GM21423 (cell line): ENCODE measurements at regions not wholly inside any gene's neighbourhood (a gene's known extent, or its start where the extent isn't known, plus 50 kb on each side); places are given as distances from the start of the nearest gene placed in this dataset.
"Not testable (repeated sequence)": the region's sequence is repeated elsewhere in the genome, so short reads cannot be mapped to it uniquely, and the experiment has no call there.

Experiments used
- ATAC-seq: cut with Tn5 transposase; IDR thresholded peaks from one replicate; pipeline ENCODE4 v1.9.1; 2021; ENCODE audit warnings: mild to moderate bottlenecking, moderate library complexity; ENCODE audit not compliant: unreplicated experiment

DNA sequence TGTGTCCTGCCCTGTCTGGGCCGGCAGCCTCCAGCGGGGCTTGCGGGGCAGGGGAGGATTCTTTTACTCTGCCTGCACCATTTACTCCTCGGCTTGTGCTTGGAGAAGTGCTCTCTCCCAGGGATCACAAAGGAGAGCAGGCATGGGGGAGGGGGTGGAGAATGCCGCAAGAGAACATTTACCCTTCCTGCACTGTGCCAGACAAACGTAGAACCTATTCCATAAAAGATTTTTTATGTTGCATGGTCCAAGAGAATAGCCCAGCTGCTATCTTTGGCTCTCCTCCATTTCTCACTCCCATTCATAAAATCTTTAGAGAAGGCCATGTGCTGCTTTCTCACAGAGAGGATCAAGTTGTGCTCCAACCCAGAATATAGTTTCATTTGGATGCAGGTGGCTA is 159.4 kb downstream of the SPTSSA start:
- ATAC-seq: no peak

GRCh38 chr14:34300882-34301734 is 160.9 kb downstream of the SPTSSA start:
- no peak for ATAC-seq

- ATAC-seq: no peak
These were observed 161.7 kb downstream of the SPTSSA start for GRCh38 chr14:34300330-34300729.

DNA sequence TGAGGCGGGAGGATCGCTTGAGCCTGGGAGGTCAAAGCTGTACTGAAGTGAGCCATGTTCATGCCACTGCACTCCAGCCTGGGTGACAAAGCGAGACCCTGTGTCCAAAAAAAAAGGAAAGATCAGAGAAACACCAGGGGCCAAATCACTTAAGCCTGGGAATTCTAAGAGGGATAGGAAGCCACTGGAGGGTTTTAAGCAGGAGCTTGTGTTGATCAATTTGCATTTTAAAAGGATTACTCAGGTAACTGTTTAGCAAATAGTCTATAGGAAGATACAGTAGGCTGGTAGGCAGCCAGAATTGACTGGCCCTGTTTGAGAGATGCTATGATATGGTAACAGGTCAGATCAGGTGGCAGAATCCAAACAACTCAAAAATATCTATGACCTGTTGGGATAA is 162.7 kb downstream of the SPTSSA start:
- no peak for ATAC-seq

DNA sequence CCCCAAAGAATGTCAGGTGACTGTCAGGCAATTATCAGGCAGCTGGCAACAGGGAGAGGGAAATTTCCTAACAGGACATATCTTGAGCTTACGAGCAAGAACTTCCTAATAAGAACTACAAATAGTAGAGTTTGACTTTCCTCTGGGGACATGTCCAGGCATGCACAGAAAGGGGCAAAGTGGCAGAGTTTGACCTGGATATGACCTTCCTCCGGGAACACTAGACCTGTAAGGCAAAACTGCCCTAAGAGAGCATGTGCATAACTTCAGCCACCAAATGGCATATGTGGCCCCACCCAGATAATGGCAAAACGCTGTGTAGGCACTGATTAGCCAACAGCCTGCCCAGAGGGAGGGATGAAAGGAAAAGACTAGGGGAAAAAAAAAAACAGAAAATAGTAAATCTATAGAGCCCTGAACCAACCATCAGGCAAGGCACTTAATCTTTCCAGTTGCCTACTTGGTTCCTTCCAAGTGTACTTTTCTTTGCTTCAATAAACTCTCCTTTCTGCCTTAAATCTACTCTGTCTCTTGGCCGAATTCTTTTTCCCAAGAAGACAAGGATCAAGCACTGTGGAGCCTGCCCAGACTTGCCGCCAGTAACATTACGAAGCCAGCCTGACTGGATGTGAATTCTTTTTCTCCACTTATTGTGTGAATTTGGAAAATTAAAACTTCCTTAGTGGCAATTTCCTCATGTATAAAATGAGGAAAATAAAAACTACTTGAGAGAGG is 164.1 kb downstream of the SPTSSA start:
- ATAC-seq: no peak

DNA sequence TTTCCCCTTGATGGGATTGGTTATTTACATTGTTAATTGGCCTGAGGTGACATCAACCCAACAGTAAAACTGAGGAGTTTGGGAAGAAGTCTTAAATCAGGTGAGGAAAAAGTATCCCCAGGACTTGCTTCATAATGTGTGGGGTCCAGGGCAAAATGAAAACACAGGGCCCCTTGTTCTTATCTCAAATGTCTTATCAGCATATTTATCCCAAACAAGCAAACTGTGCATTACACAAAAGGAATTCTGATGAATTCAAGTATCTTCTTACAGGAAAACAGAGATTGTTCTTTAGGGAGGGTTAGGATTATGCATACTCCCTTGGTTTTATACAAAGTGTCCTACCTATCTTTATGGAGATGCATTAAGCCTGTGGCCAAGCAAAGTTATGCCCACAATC is 178.4 kb downstream of the SPTSSA start:
- ATAC-seq: no peak

GRCh38 chr14:34277191-34277590 is 184.8 kb downstream of the SPTSSA start:
- no peak for ATAC-seq

GRCh38 chr14:34275530-34275929 is 186.5 kb downstream of the SPTSSA start:
- no peak for ATAC-seq

DNA sequence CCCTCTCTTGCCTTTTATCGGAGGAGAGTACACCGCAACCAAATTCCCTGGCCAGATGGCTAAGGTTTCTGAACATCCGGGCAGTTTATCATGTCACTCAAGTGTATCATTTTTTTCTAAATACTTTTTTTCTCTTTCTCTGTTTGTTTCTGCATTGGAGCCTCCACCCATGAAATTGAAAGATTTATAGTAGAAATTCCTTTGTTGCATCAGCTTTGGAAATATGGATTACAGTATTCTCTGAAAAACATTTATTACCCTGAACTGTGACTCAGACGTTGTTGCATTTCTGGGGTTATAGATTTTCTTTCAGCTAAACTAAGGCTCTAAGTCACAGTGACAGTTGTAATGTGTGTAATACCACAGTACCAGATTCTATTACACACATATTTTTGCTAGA is 187.0 kb downstream of the SPTSSA start:
- ATAC-seq: no peak

GRCh38 chr14:34273716-34274115 is 188.3 kb downstream of the SPTSSA start:
- not testable (repeated sequence) for ATAC-seq

DNA sequence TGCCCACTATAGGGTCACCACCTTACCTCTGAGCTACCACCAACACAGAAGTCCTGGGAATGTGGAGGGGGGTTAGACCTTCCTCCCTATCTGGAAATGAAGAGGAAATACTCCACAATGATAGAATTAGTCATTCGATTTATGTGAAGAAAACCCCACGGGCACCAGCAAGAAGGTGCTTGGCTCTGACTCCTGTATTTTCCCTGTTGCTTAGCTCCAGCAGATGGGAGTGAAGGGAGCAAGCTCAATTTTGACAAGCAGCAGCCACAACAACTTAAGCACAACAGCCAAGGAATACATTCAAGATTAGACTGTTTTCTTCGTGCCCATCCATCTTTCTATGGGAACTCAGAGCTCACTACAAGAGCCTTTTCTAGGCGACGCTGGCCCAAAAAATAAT is 191.7 kb downstream of the SPTSSA start:
- ATAC-seq: no peak

DNA sequence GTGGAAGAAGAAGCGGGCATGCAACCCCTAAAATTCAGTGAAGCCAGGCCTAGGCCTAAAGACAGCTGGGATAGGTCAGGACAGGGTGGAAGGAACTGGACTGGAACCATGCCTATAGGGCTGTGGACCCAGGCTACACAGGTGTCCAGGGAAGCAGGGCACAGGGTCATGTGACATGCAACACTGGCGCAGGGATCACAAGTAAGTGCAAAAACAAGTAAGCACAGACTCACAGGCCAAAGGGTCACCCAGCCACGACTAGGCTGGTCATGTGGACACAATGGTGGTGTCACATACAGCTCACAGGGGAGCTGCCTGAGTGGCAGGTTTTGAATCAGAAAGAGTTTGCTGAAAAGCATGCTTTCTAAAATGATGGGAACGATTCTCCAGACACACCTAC is 195.7 kb downstream of the SPTSSA start:
- no peak for ATAC-seq

DNA sequence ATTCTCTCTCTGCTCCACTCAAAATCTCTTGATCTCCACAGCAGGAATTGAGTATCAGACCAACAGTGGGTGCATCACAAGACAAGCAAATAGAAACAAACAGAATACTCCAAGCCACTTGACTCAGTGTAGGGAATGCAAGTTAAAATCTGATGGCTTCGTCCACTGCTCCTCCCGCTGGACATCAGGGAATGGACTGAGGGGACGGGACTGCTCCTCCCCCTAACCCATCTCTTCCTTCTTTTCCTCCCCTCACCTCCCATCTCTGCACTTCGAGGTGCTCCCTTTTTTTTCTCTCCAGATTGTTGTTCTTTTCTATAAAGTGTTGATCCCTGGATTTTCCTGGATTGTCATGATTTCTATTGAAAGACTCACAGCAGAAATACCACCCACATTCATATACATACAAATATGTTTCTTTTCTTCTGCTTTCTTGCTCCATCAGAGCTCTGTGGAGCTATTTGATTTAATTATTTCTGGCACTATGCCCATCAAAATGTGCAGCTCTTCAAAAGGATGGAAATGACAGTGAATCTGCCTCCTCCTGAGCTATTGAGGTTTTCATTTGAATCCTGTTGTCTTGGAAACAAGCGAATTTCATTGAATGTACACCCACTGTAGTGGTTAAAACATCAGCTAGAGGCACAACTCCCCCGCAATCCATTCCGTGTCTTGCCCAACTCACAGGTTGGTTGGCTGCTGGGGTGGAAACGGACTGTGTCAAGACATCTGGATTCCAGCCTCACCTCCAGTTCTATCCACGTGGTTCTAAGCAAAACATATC is 199.7 kb downstream of the SPTSSA start:
- ATAC-seq: no peak

- no peak for ATAC-seq
These were observed 202.0 kb downstream of the SPTSSA start for GRCh38 chr14:34259996-34260395.

GRCh38 chr14:34258318-34258717 is 203.7 kb downstream of the SPTSSA start:
- ATAC-seq: no peak

DNA sequence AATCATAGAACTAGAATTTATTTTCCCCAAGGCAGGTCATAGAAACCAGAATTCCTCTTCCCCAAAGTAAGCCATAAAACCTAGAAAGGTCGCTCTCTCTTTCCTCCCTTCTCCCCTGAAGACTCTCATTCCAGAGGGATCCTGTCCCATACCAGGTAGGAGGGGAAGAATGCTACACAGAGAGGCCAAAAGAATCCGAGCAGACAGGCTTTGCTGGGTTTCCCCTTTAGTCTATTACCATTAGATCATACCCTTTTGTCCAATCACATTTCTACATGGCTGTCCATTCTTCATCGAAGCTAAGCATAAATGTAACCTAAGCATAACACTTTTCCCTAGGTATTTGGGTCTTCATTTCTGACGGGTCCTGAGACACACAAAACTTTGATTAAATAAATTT is 204.5 kb downstream of the SPTSSA start:
- ATAC-seq: no peak

GRCh38 chr14:34256223-34256622 is 205.8 kb downstream of the SPTSSA start:
- no peak for ATAC-seq

- ATAC-seq: no peak
These were observed 207.5 kb downstream of the SPTSSA start for GRCh38 chr14:34254571-34254970.

DNA sequence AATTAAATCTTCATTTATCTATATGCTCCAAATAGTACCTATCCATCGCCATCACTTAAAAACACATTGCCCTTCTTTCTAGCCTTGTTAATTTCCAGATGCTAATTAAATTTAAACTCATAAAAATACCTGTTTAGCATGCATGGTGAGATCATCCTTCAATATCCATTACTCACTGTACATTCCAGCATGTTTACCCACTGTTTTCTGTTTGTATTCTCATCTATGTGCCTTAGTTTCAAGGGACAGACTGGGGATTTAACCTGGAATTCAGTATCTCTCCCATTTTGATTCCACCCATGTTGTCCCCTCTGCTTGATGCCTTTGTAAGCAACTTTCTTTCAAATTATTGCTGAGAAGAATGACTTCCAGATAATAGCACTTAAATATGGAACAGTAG is 208.0 kb downstream of the SPTSSA start:
- no peak for ATAC-seq

GRCh38 chr14:34252227-34252626 is 209.8 kb downstream of the SPTSSA start:
- no peak for ATAC-seq

GRCh38 chr14:34251662-34252061 is 210.4 kb downstream of the SPTSSA start:
- no peak for ATAC-seq

DNA sequence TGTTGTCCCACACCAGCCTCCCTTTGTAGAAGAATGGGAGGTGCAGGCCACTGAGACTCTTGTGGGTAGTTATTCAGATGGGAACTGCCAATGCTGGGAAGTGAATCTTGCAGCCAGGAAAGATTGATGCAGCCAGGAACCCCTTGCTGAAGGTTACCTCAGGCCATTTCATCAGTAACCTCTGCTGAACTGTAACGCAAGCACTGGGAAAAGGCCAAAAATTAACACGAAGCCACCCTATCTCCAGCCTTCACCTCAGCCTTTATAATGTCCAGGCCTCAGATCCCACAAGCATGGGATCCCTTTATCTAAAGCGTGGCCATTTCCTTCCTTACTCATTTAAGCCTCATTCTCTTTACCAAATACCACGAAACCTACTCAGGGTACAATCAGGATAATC is 211.1 kb downstream of the SPTSSA start:
- no peak for ATAC-seq
